ENCODE measurements at regions not wholly inside any gene's neighbourhood (a gene's known extent, or its start where the extent isn't known, plus 50 kb on each side); places are given as distances from the start of the nearest gene placed in this dataset.

GRCh38 chr4:27666943-27667342, 806.3 kb downstream of the STIM2 start:
- no peaks in the 10 kb centered on the region for H3K27me3 ChIP-seq (ENCODE audit: control insufficient read depth in 1 of 2, insufficient read depth in 2 of 2, low read length in 2 of 2)
- Mint-ChIP-seq H3K4me1 (ENCODE audit: low read depth) (no peaks in the 10 kb centered on the region), H3K27ac (no peak overlapping the region), H3K9me3 (peaks cover 2% of the 10 kb centered on the region), H3K27me3 (no peaks in the 10 kb centered on the region), H3K4me3 (no peak overlapping the region), H3K36me3 (ENCODE audit: low read depth) (no peaks in the 10 kb centered on the region)
- intact Hi-C loops (cut with DNase I, micrococcal nuclease) = no loop called here
- H3K36me3 ChIP-seq (ENCODE audit: insufficient read depth, low read length) = no peaks in the 10 kb centered on the region
- no peak overlapping the region for H3K4me3 ChIP-seq (ENCODE audit: low read length)
- no peak for TF ChIP-seq CTCF (IDR thresholded peaks at IDR 0.05)
- ATAC-seq (ENCODE audit: poor library complexity) (no peak), DNase-seq (no peak)
- no peak overlapping the region for H3K27ac ChIP-seq (ENCODE audit: low read depth in 1 of 2, low read length in 2 of 2)
- ChIA-PET POLR2A (no interaction called here), CTCF (no interaction called here)
- H3K4me1 ChIP-seq (ENCODE audit: insufficient read depth, low read length) = no peaks in the 10 kb centered on the region
- H3K9me3 ChIP-seq (ENCODE audit: control insufficient read depth in 1 of 2, insufficient read depth in 1 of 2, low read length in 2 of 2) = no peaks in the 10 kb centered on the region

GRCh38 chr4:27668001-27668400, 807.4 kb downstream of the STIM2 start:
- ChIA-PET POLR2A (no interaction called here), CTCF (no interaction called here)
- no peak for TF ChIP-seq CTCF (IDR thresholded peaks at IDR 0.05)
- Mint-ChIP-seq H3K27ac (no peak overlapping the region), H3K9me3 (peaks cover 2% of the 10 kb centered on the region), H3K27me3 (no peaks in the 10 kb centered on the region), H3K36me3 (ENCODE audit: low read depth) (no peaks in the 10 kb centered on the region), H3K4me1 (ENCODE audit: low read depth) (no peaks in the 10 kb centered on the region), H3K4me3 (no peak overlapping the region)
- intact Hi-C loops (cut with DNase I, micrococcal nuclease) = no loop called here
- Histone ChIP-seq H3K4me1 (ENCODE audit: insufficient read depth, low read length) (no peaks in the 10 kb centered on the region), H3K27ac (ENCODE audit: low read depth in 1 of 2, low read length in 2 of 2) (no peak overlapping the region), H3K9me3 (ENCODE audit: control insufficient read depth in 1 of 2, insufficient read depth in 1 of 2, low read length in 2 of 2) (no peaks in the 10 kb centered on the region), H3K27me3 (ENCODE audit: control insufficient read depth in 1 of 2, insufficient read depth in 2 of 2, low read length in 2 of 2) (no peaks in the 10 kb centered on the region), H3K4me3 (ENCODE audit: low read length) (no peak overlapping the region), H3K36me3 (ENCODE audit: insufficient read depth, low read length) (no peaks in the 10 kb centered on the region)
- ATAC-seq (ENCODE audit: poor library complexity) (no peak), DNase-seq (no peak)

- POLR2A ChIA-PET = no interaction called here
- no peaks in the 10 kb centered on the region for H3K36me3 ChIP-seq (ENCODE audit: insufficient read depth, low read length)
- no peaks in the 10 kb centered on the region for H3K27me3 ChIP-seq (ENCODE audit: control insufficient read depth in 1 of 2, insufficient read depth in 2 of 2, low read length in 2 of 2)
- H3K27ac ChIP-seq (ENCODE audit: low read depth in 1 of 2, low read length in 2 of 2) = no peak overlapping the region
- H3K4me1 ChIP-seq (ENCODE audit: insufficient read depth, low read length) = no peaks in the 10 kb centered on the region
- Mint-ChIP-seq H3K9me3 (no peaks in the 10 kb centered on the region), H3K4me1 (ENCODE audit: low read depth) (no peaks in the 10 kb centered on the region), H3K4me3 (no peak overlapping the region), H3K36me3 (ENCODE audit: low read depth) (no peaks in the 10 kb centered on the region), H3K27me3 (no peaks in the 10 kb centered on the region), H3K27ac (no peak overlapping the region)
- H3K4me3 ChIP-seq (ENCODE audit: low read length) = no peak overlapping the region
- TF ChIP-seq CTCF (IDR thresholded peaks at IDR 0.05) = no peak
- peaks cover 0 to 5% of the 10 kb centered on the region in 2 experiments for H3K9me3 ChIP-seq (ENCODE audit: control insufficient read depth in 1 of 2, insufficient read depth in 1 of 2, low read length in 2 of 2)
- intact Hi-C loops (cut with DNase I, micrococcal nuclease) = no loop called here
- CTCF ChIA-PET = no interaction called here
- DNase-seq = no peak
- ATAC-seq (ENCODE audit: poor library complexity) = no peak
Observed at GRCh38 chr4:27678027-27678426, 817.4 kb downstream of the STIM2 start.

All from CD4-positive, alpha-beta T cell (primary cell).